SJSA1 (cell line): ENCODE measurements at regions not wholly inside any gene's neighbourhood (a gene's known extent, or its start where the extent isn't known, plus 50 kb on each side); places are given as distances from the start of the nearest gene placed in this dataset.

ENCODE experiments used
- DNase-seq, 2 experiments: peaks; one replicate each; pipeline ENCODE4 v3.0.0-alpha.2; 2015 to 2020; ENCODE audit warnings: low spot score in 2 of 2, low read depth in 1 of 2
- H3K27ac ChIP-seq: fragments of 250-450 bp; sonication (Bioruptor Pico); 2 replicates; pipeline ENCODE4 v1.5.1; 2020; ENCODE audit warnings: mild to moderate bottlenecking, moderate library complexity
- H3K27me3 ChIP-seq: fragments of 250-450 bp; sonication (Bioruptor Pico); replicated peaks from 2 replicates; pipeline ENCODE4 v1.5.1; 2020; ENCODE audit warnings: mild to moderate bottlenecking, moderate library complexity
- H3K36me3 ChIP-seq: fragments of 250-450 bp; sonication (Bioruptor Pico); 2 replicates; pipeline ENCODE4 v1.5.1; 2020; ENCODE audit warnings: mild to moderate bottlenecking
- H3K4me1 ChIP-seq: fragments of 250-450 bp; sonication (Bioruptor Pico); replicated peaks from 2 replicates; pipeline ENCODE4 v1.6.1; 2021; ENCODE audit warnings: mild to moderate bottlenecking
- H3K4me3 ChIP-seq: fragments of 250-450 bp; sonication (Bioruptor Pico); 2 replicates; pipeline ENCODE4 v1.5.1; 2020; ENCODE audit warnings: mild to moderate bottlenecking
- H3K9me3 ChIP-seq: fragments of 250-450 bp; sonication (Bioruptor Pico); replicated peaks from 2 replicates; pipeline ENCODE4 v1.5.1; 2020; ENCODE audit warnings: mild to moderate bottlenecking

GRCh38 chr16:85416228-85417109 is 196.7 kb upstream of the GSE1 start:
- Histone ChIP-seq H3K27me3 (no peaks in the 10 kb centered on the region), H3K36me3 (no peaks in the 10 kb centered on the region), H3K27ac (no peak overlapping the region), H3K9me3 (no peaks in the 10 kb centered on the region; the same call in 1 of the 2 replicates), H3K4me3 (no peak overlapping the region), H3K4me1 (peaks cover 5% of the 10 kb centered on the region; the same call in 1 of the 2 replicates)
- DNase-seq: peak; percentile 42 to 72

- Histone ChIP-seq H3K36me3 (no peaks in the 10 kb centered on the region), H3K4me3 (no peak overlapping the region), H3K4me1 (peaks cover 5% of the 10 kb centered on the region; the same call in 1 of the 2 replicates), H3K9me3 (no peaks in the 10 kb centered on the region; the same call in 1 of the 2 replicates), H3K27ac (no peak overlapping the region), H3K27me3 (no peaks in the 10 kb centered on the region)
- peak in 1 of 2 experiments; percentile 39 for DNase-seq
Measured at GRCh38 chr16:85417156-85417860, 195.8 kb upstream of the GSE1 start.

GRCh38 chr16:85418978-85419491 is 194.1 kb upstream of the GSE1 start:
- no peaks in the 10 kb centered on the region for H3K9me3 ChIP-seq
- H3K27me3 ChIP-seq: no peaks in the 10 kb centered on the region
- H3K36me3 ChIP-seq: no peaks in the 10 kb centered on the region
- H3K27ac ChIP-seq: no peak overlapping the region
- peaks cover 5% of the 10 kb centered on the region; the same call in 1 of the 2 replicates for H3K4me1 ChIP-seq
- DNase-seq: peak in 1 of 2 experiments; percentile 38
- H3K4me3 ChIP-seq: no peak overlapping the region

- DNase-seq: peak in 1 of 2 experiments; percentile 36
- no peak overlapping the region for H3K4me3 ChIP-seq
- H3K27ac ChIP-seq: no peak overlapping the region
- H3K4me1 ChIP-seq: peaks cover 5% of the 10 kb centered on the region; the same call in 1 of the 2 replicates
- H3K36me3 ChIP-seq: no peaks in the 10 kb centered on the region
- no peaks in the 10 kb centered on the region for H3K27me3 ChIP-seq
- H3K9me3 ChIP-seq: no peaks in the 10 kb centered on the region
Measured at GRCh38 chr16:85419503-85420408, 193.4 kb upstream of the GSE1 start.

- DNase-seq: peak in 1 of 2 experiments; percentile 41
- Histone ChIP-seq H3K4me3 (no peak overlapping the region), H3K4me1 (peaks cover 5% of the 10 kb centered on the region; the same call in 1 of the 2 replicates), H3K9me3 (no peaks in the 10 kb centered on the region), H3K36me3 (no peaks in the 10 kb centered on the region), H3K27ac (no peak overlapping the region), H3K27me3 (no peaks in the 10 kb centered on the region)
Measured at GRCh38 chr16:85420501-85421337, 192.4 kb upstream of the GSE1 start.

- no peak overlapping the region for H3K27ac ChIP-seq
- no peaks in the 10 kb centered on the region for H3K9me3 ChIP-seq
- no peaks in the 10 kb centered on the region for H3K36me3 ChIP-seq
- peaks cover 5% of the 10 kb centered on the region; the same call in 1 of the 2 replicates for H3K4me1 ChIP-seq
- no peaks in the 10 kb centered on the region for H3K27me3 ChIP-seq
- no peak overlapping the region for H3K4me3 ChIP-seq
- DNase-seq: peak in 1 of 2 experiments; percentile 36
Measured at GRCh38 chr16:85421338-85422195, 191.6 kb upstream of the GSE1 start.

GRCh38 chr16:85422196-85422631 is 190.9 kb upstream of the GSE1 start:
- DNase-seq: peak in 1 of 2 experiments; percentile 42
- H3K27me3 ChIP-seq: no peaks in the 10 kb centered on the region
- no peaks in the 10 kb centered on the region for H3K36me3 ChIP-seq
- H3K4me3 ChIP-seq: no peak overlapping the region
- H3K9me3 ChIP-seq: no peaks in the 10 kb centered on the region
- H3K4me1 ChIP-seq: peaks cover 5% of the 10 kb centered on the region; the same call in 1 of the 2 replicates
- H3K27ac ChIP-seq: no peak overlapping the region

GRCh38 chr16:85422632-85423550 is 190.2 kb upstream of the GSE1 start:
- Histone ChIP-seq H3K27ac (no peak overlapping the region), H3K36me3 (no peaks in the 10 kb centered on the region), H3K27me3 (no peaks in the 10 kb centered on the region), H3K4me3 (no peak overlapping the region), H3K4me1 (peaks cover 5% of the 10 kb centered on the region; the same call in 1 of the 2 replicates), H3K9me3 (no peaks in the 10 kb centered on the region)
- peak in 1 of 2 experiments; percentile 38 for DNase-seq

GRCh38 chr16:85423631-85424030 is 189.5 kb upstream of the GSE1 start:
- DNase-seq: peak in 1 of 2 experiments; percentile 36
- Histone ChIP-seq H3K9me3 (no peaks in the 10 kb centered on the region), H3K27me3 (no peaks in the 10 kb centered on the region), H3K36me3 (no peaks in the 10 kb centered on the region), H3K4me1 (peaks cover 5% of the 10 kb centered on the region; the same call in 1 of the 2 replicates), H3K4me3 (no peak overlapping the region), H3K27ac (no peak overlapping the region)

GRCh38 chr16:85424260-85425073 is 188.7 kb upstream of the GSE1 start:
- H3K4me1 ChIP-seq: peaks cover 5% of the 10 kb centered on the region; the same call in 1 of the 2 replicates
- H3K27ac ChIP-seq: no peak overlapping the region
- H3K9me3 ChIP-seq: no peaks in the 10 kb centered on the region
- peak in 1 of 2 experiments; percentile 41 for DNase-seq
- no peaks in the 10 kb centered on the region for H3K27me3 ChIP-seq
- H3K36me3 ChIP-seq: no peaks in the 10 kb centered on the region
- H3K4me3 ChIP-seq: no peak overlapping the region
